HG03575 (cell line): ENCODE measurements at regions not wholly inside any gene's neighbourhood (a gene's known extent, or its start where the extent isn't known, plus 50 kb on each side); places are given as distances from the start of the nearest gene placed in this dataset.

ENCODE experiments used
- ATAC-seq: cut with Tn5 transposase; IDR thresholded peaks from one replicate; pipeline ENCODE4 v1.9.1; 2021; ENCODE audit not compliant: unreplicated experiment, insufficient number of reproducible peaks, low FRiP score; ENCODE audit errors: extremely low read depth

- no peak for ATAC-seq
Measured at GRCh38 chr3:159841766-159842165, 146.9 kb upstream of the IL12A start.

GRCh38 chr3:159843840-159844730 is 144.6 kb upstream of the IL12A start:
- no peak for ATAC-seq

- ATAC-seq: no peak
Measured at GRCh38 chr3:159844801-159845261, 143.8 kb upstream of the IL12A start.

- no peak for ATAC-seq
Measured at GRCh38 chr3:159845737-159846136, 142.9 kb upstream of the IL12A start.

- ATAC-seq: no peak
Measured at GRCh38 chr3:159846255-159846654, 142.4 kb upstream of the IL12A start.

- no peak for ATAC-seq
Measured at GRCh38 chr3:159848348-159849118, 140.1 kb upstream of the IL12A start.

- ATAC-seq: no peak
Measured at GRCh38 chr3:159850481-159850880, 138.2 kb upstream of the IL12A start.

GRCh38 chr3:159852266-159852665 is 136.4 kb upstream of the IL12A start:
- no peak for ATAC-seq

GRCh38 chr3:159852821-159853505 is 135.7 kb upstream of the IL12A start:
- ATAC-seq: no peak

- no peak for ATAC-seq
Measured at GRCh38 chr3:159853506-159853864, 135.2 kb upstream of the IL12A start.

- no peak for ATAC-seq
Measured at GRCh38 chr3:159854500-159855124, 134.0 kb upstream of the IL12A start.

GRCh38 chr3:159855599-159856346 is 132.9 kb upstream of the IL12A start:
- ATAC-seq: no peak

- ATAC-seq: no peak
Measured at GRCh38 chr3:159856590-159857104, 132.0 kb upstream of the IL12A start.

GRCh38 chr3:159857840-159858239 is 130.8 kb upstream of the IL12A start:
- no peak for ATAC-seq

- no peak for ATAC-seq
Measured at GRCh38 chr3:159858650-159859049, 130.0 kb upstream of the IL12A start.

GRCh38 chr3:159859424-159859823 is 129.2 kb upstream of the IL12A start:
- no peak for ATAC-seq

GRCh38 chr3:159859836-159860235 is 128.8 kb upstream of the IL12A start:
- ATAC-seq: no peak
